GM19467 (cell line): ENCODE measurements at regions not wholly inside any gene's neighbourhood (a gene's known extent, or its start where the extent isn't known, plus 50 kb on each side); places are given as distances from the start of the nearest gene placed in this dataset.
"Not testable (repeated sequence)": the region's sequence is repeated elsewhere in the genome, so short reads cannot be mapped to it uniquely, and the experiment has no call there.

Experiments
- ATAC-seq: cut with Tn5 transposase; IDR thresholded peaks from one replicate; pipeline ENCODE4 v1.9.1; 2021; ENCODE audit warnings: mild to moderate bottlenecking, moderate library complexity; ENCODE audit not compliant: unreplicated experiment

GRCh38 chr6:3920321-3920720, 71.1 kb downstream of the FAM50B start:
- ATAC-seq, result no peak

- ATAC-seq, result no peak
Measured at GRCh38 chr6:3921663-3922062, 72.5 kb downstream of the FAM50B start.

GRCh38 chr6:3922619-3923018, 73.4 kb downstream of the FAM50B start:
- not testable (repeated sequence) for ATAC-seq

- not testable (repeated sequence) for ATAC-seq
Measured at GRCh38 chr6:3925223-3926149, 76.3 kb downstream of the FAM50B start.

GRCh38 chr6:3926150-3926482, 76.9 kb downstream of the FAM50B start:
- no peak for ATAC-seq

GRCh38 chr6:3928111-3928510, 78.9 kb downstream of the FAM50B start:
- ATAC-seq, result no peak

GRCh38 chr6:3929281-3929798, 80.2 kb downstream of the FAM50B start:
- no peak for ATAC-seq

- no peak for ATAC-seq
Measured at GRCh38 chr6:3937438-3937837, 88.3 kb downstream of the FAM50B start.

- ATAC-seq, result no peak
Measured at GRCh38 chr6:3938715-3939367, 89.7 kb downstream of the FAM50B start.

- ATAC-seq, result no peak
Measured at GRCh38 chr6:3939368-3939958, 90.3 kb downstream of the FAM50B start.

- no peak for ATAC-seq
Measured at GRCh38 chr6:3939964-3940363, 90.8 kb downstream of the FAM50B start.

GRCh38 chr6:3940703-3941102, 91.5 kb downstream of the FAM50B start:
- no peak for ATAC-seq

GRCh38 chr6:3943331-3943765, 94.2 kb downstream of the FAM50B start:
- ATAC-seq, result no peak

GRCh38 chr6:3944246-3944645, 95.1 kb downstream of the FAM50B start:
- ATAC-seq, result no peak

- no peak for ATAC-seq
Measured at GRCh38 chr6:3946778-3947177, 97.6 kb downstream of the FAM50B start.

- no peak for ATAC-seq
Measured at GRCh38 chr6:3948866-3949265, 99.7 kb downstream of the FAM50B start.

- no peak for ATAC-seq
Measured at GRCh38 chr6:3949521-3949920, 100.3 kb downstream of the FAM50B start.

GRCh38 chr6:3956054-3956453, 106.9 kb downstream of the FAM50B start:
- ATAC-seq, result no peak

- no peak for ATAC-seq
Measured at GRCh38 chr6:3957321-3957720, 108.1 kb downstream of the FAM50B start.

GRCh38 chr6:3958255-3958654, 109.1 kb downstream of the FAM50B start:
- ATAC-seq, result no peak

- ATAC-seq, result no peak
Measured at GRCh38 chr6:3959385-3959784, 110.2 kb downstream of the FAM50B start.
